A673 (cell line): ENCODE measurements at regions not wholly inside any gene's neighbourhood (a gene's known extent, or its start where the extent isn't known, plus 50 kb on each side); places are given as distances from the start of the nearest gene placed in this dataset.

ENCODE experiments used
- BruUV-seq: library from RNA; stranded (reverse); fragments of 400-500 nt; replicated peaks from 2 replicates; lab custom pipeline; 2021; lab: Mats Ljungman, UMichigan
- CTCF ChIA-PET: fragments of 300-600 bp; sonication (Branson Sonifier 250); formaldehyde crosslinking; loops from one replicate; lab custom pipeline; 2022; ENCODE audit warnings: antibody characterized with exemption; lab: Charles Lee
- POLR2A ChIA-PET: fragments of 300-600 bp; sonication (Branson Sonifier 250); formaldehyde crosslinking; loops from one replicate; lab custom pipeline; 2022; ENCODE audit warnings: antibody characterized with exemption; ENCODE audit not compliant: low non-redundant PET; lab: Charles Lee
- DNase-seq: peaks from one replicate; pipeline ENCODE4 v3.0.0-alpha.2; 2015; ENCODE audit warnings: low spot score
- H3K27ac ChIP-seq: fragments of 200-600 bp; sonication (generic); 2 replicates; pipeline ENCODE4 v1.5.1; 2016; ENCODE audit warnings: mixed run types, low read depth, mild to moderate bottlenecking, mixed read lengths, antibody characterized with exemption, low read length; ENCODE audit not compliant: poor library complexity, severe bottlenecking
- H3K27me3 ChIP-seq: fragments of 200-600 bp; sonication (generic); replicated peaks from 2 replicates; pipeline ENCODE4 v1.6.1; 2017; ENCODE audit warnings: mixed run types, low read depth, mild to moderate bottlenecking, mixed read lengths, antibody characterized with exemption, low read length; ENCODE audit not compliant: insufficient read depth, poor library complexity
- H3K36me3 ChIP-seq: fragments of 200-600 bp; sonication (generic); 2 replicates; pipeline ENCODE4 v1.6.1; 2016; ENCODE audit warnings: mixed run types, mild to moderate bottlenecking, mixed read lengths, antibody characterized with exemption, low read length; ENCODE audit not compliant: insufficient read depth, poor library complexity, severe bottlenecking
- H3K4me1 ChIP-seq: fragments of 200-600 bp; sonication (generic); 2 replicates; pipeline ENCODE4 v1.6.1; 2017; ENCODE audit warnings: mixed run types, mild to moderate bottlenecking, mixed read lengths, antibody characterized with exemption, low read length; ENCODE audit not compliant: insufficient read depth, poor library complexity, severe bottlenecking
- H3K4me3 ChIP-seq: fragments of 200-600 bp; sonication (generic); 2 replicates; pipeline ENCODE4 v1.5.1; 2016; ENCODE audit warnings: low read depth, mixed run types, mild to moderate bottlenecking, mixed read lengths, low read length; ENCODE audit not compliant: poor library complexity, severe bottlenecking
- H3K9me3 ChIP-seq: fragments of 200-600 bp; sonication (generic); 2 replicates; pipeline ENCODE4 v1.6.1; 2016; ENCODE audit warnings: mixed run types, low read depth, mild to moderate bottlenecking, mixed read lengths, antibody characterized with exemption, low read length; ENCODE audit not compliant: poor library complexity, severe bottlenecking
- EZH2 ChIP-seq: fragments of 200-600 bp; sonication (generic); IDR thresholded peaks from 2 replicates; pipeline ENCODE4 v1.6.1; 2017; ENCODE audit warnings: borderline replicate concordance, low read depth, mild to moderate bottlenecking, mixed read lengths, antibody characterized with exemption, low read length; ENCODE audit not compliant: poor library complexity, severe bottlenecking
- intact Hi-C: fragments of 100-400 bp; cut with micrococcal nuclease; formaldehyde crosslinking; loops from one replicate; pipeline ENCODE4 v1.10.0; 2022; ENCODE audit not compliant: unreplicated experiment
- TF ChIP-seq, protein P1 (sequence below): fragments of 300-800, 200-600 bp; sonication (generic); conservative IDR thresholded peaks from 2 replicates; pipeline ENCODE4 v1.5.1; 2017; ENCODE audit warnings: low read depth, mild to moderate bottlenecking, antibody characterized with exemption, low read length, moderate library complexity, mixed read lengths

DNA sequence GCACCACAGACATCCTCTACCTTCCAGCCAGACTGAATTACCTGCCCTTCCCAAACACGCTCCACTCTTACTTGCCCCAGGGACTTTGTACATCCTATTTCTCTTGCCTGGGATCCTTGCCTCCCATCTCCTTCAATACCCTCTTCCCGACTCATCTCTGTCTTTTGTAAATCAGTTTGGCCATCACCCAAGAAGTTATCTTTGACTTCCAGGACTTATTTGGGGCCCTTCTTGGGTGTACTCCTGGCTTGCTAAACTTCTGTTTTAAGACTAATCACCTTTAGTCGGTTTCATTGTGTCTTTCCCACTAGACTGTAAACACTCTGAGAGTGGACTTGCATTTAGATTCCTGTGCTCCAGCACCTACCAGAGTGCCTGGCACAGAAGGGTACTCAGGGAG is 545.6 kb downstream of the ACTL7B start:
- Histone ChIP-seq H3K27me3 (no peaks in the 10 kb centered on the region), H3K9me3 (no peaks in the 10 kb centered on the region), H3K36me3 (no peaks in the 10 kb centered on the region), H3K4me3 (no peak overlapping the region), H3K27ac (no peak overlapping the region), H3K4me1 (no peaks in the 10 kb centered on the region)
- DNase-seq, result no peak
- ChIA-PET CTCF (no interaction called here), POLR2A (no interaction called here)
- TF ChIP-seq, protein P1, sequence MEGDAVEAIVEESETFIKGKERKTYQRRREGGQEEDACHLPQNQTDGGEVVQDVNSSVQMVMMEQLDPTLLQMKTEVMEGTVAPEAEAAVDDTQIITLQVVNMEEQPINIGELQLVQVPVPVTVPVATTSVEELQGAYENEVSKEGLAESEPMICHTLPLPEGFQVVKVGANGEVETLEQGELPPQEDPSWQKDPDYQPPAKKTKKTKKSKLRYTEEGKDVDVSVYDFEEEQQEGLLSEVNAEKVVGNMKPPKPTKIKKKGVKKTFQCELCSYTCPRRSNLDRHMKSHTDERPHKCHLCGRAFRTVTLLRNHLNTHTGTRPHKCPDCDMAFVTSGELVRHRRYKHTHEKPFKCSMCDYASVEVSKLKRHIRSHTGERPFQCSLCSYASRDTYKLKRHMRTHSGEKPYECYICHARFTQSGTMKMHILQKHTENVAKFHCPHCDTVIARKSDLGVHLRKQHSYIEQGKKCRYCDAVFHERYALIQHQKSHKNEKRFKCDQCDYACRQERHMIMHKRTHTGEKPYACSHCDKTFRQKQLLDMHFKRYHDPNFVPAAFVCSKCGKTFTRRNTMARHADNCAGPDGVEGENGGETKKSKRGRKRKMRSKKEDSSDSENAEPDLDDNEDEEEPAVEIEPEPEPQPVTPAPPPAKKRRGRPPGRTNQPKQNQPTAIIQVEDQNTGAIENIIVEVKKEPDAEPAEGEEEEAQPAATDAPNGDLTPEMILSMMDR, result no peak
- no peak for TF ChIP-seq EZH2
- intact Hi-C loops, result no loop called here
- BruUV-seq, result no TSS peak

DNA sequence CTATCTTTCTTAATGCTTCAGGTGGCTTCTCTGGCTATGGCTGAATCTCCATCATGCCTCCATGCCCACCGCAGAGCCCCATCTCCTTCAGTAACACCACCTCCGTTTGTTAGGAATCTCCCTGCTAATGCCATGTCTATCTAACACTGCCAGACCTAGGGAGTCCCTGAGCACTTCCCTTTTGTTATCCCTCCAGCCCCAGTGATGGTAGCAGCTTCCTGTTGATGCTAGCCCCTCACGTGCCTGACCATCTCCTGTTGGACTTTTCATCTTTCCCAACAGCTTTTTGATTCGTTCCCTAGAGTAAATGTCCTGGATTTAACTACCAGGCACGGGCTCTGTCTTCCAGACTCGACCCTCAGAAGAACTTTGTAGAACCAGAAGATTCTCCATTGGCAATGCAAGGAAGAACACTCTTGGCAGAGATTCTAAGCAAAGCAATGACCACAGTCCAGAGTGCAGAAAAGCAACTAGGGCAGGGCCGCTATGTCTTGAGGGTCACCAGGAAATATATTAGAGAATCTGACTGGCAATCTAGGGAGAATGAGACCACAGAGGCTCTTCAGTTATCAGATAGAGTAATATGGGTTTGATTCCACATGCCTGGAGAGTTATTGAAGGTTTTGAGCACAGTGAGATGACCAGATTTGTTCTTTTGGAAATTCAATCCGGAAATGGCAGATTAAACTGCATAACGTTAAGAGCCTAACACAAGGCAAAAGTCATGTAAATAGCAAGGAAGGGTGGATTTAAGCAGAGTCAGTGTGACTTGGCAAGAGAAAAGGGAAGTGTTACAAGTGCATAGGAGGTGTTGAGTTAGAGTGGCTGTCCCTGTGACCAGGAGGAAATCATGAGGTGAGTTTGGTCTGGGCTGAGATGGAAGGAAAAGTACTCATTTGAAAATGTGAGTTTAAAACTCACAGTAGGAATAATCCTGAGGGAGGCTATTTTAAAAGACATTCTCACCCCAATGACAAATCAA is 555.2 kb downstream of the ACTL7B start:
- DNase-seq, result no peak
- Histone ChIP-seq H3K9me3 (peaks cover 4% of the 10 kb centered on the region), H3K4me3 (no peak overlapping the region), H3K27ac (no peak overlapping the region), H3K4me1 (no peaks in the 10 kb centered on the region), H3K36me3 (no peaks in the 10 kb centered on the region), H3K27me3 (no peaks in the 10 kb centered on the region)
- BruUV-seq, result no TSS peak
- POLR2A ChIA-PET, result no interaction called here
- no peak for TF ChIP-seq EZH2
- TF ChIP-seq, protein P1, result no peak
- intact Hi-C loops, result no loop called here
- CTCF ChIA-PET, result no interaction called here

DNA sequence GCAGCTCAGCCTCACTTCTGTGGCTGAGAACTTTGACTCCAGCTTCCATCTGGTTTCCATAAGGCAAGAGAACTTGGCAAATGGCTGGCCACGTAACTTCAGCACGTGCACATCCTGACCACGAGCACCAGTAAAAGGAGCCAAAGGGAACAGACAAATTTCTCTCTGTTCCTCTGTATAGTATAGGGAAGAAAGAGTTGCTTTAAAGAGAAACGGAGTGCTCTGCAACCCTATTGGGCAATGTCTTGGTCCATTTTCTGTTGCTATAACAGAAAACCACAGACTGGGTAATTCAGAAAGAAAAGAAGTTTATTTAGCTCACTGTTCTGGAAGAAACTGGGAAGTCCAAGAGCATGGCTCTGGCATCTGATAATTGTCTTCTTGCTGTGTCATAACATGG is 558.7 kb downstream of the ACTL7B start:
- H3K27ac ChIP-seq, result no peak overlapping the region
- H3K4me1 ChIP-seq, result no peaks in the 10 kb centered on the region
- no peaks in the 10 kb centered on the region for H3K27me3 ChIP-seq
- TF ChIP-seq, protein P1, result no peak
- TF ChIP-seq EZH2, result no peak
- BruUV-seq, result no TSS peak
- ChIA-PET POLR2A (no interaction called here), CTCF (no interaction called here)
- no peak overlapping the region for H3K4me3 ChIP-seq
- intact Hi-C loops, result no loop called here
- peaks cover 4% of the 10 kb centered on the region for H3K9me3 ChIP-seq
- no peaks in the 10 kb centered on the region for H3K36me3 ChIP-seq
- DNase-seq, result no peak
